HG03558 (cell line): ENCODE measurements at regions not wholly inside any gene's neighbourhood (a gene's known extent, or its start where the extent isn't known, plus 50 kb on each side); places are given as distances from the start of the nearest gene placed in this dataset.

Experiments
- ATAC-seq: cut with Tn5 transposase; IDR thresholded peaks from one replicate; pipeline ENCODE4 v1.9.1; 2021; ENCODE audit warnings: moderate number of reproducible peaks; ENCODE audit not compliant: unreplicated experiment; ENCODE audit errors: extremely low read depth

GRCh38 chrX:6803607-6804006, 268.7 kb upstream of the VCX3A start:
- ATAC-seq: no peak

GRCh38 chrX:6793000-6793399, 258.1 kb upstream of the VCX3A start:
- no peak for ATAC-seq

GRCh38 chrX:6783912-6784311, 249.0 kb upstream of the VCX3A start:
- ATAC-seq: no peak

- ATAC-seq: no peak
Measured at GRCh38 chrX:6782831-6783230, 247.9 kb upstream of the VCX3A start.

- ATAC-seq: no peak
Measured at GRCh38 chrX:6778544-6779503, 243.9 kb upstream of the VCX3A start.

- ATAC-seq: no peak
Measured at GRCh38 chrX:6777238-6778002, 242.5 kb upstream of the VCX3A start.

- no peak for ATAC-seq
Measured at GRCh38 chrX:6770936-6771335, 236.0 kb upstream of the VCX3A start.

- no peak for ATAC-seq
Measured at GRCh38 chrX:6768881-6769280, 234.0 kb upstream of the VCX3A start.

GRCh38 chrX:6761251-6761650, 226.3 kb upstream of the VCX3A start:
- ATAC-seq: no peak

GRCh38 chrX:6759655-6760375, 224.9 kb upstream of the VCX3A start:
- no peak for ATAC-seq

GRCh38 chrX:6758234-6758633, 223.3 kb upstream of the VCX3A start:
- ATAC-seq: no peak

GRCh38 chrX:6757631-6758030, 222.7 kb upstream of the VCX3A start:
- ATAC-seq: no peak

GRCh38 chrX:6748595-6748994, 213.7 kb upstream of the VCX3A start:
- no peak for ATAC-seq

- ATAC-seq: peak; percentile 97
Measured at GRCh38 chrX:6738518-6739470, 203.9 kb upstream of the VCX3A start.

- ATAC-seq: no peak
Measured at GRCh38 chrX:6734844-6735634, 200.1 kb upstream of the VCX3A start.

- no peak for ATAC-seq
Measured at GRCh38 chrX:6732101-6732500, 197.2 kb upstream of the VCX3A start.

- ATAC-seq: no peak
Measured at GRCh38 chrX:6729626-6730025, 194.7 kb upstream of the VCX3A start.

GRCh38 chrX:6718766-6719165, 183.8 kb upstream of the VCX3A start:
- peak; percentile 68 for ATAC-seq
